Activated CD4-positive, alpha-beta T cell treated with anti-CD3 and anti-CD28 coated beads, Interleukin-2, amount 50 U/mL, for 24 hours (primary cell): ENCODE measurements at regions not wholly inside any gene's neighbourhood (a gene's known extent, or its start where the extent isn't known, plus 50 kb on each side); places are given as distances from the start of the nearest gene placed in this dataset.

Experiments
- DNase-seq, 2 donors: peaks; one replicate each; pipeline ENCODE4 v3.0.0-alpha.2; 2020; ENCODE audit warnings: low read depth in 1 of 2, low spot score in 1 of 2

GRCh38 chr2:22194218-22194617 lies 1070.5 kb downstream of the TDRD15 start:
- no peak for DNase-seq

- DNase-seq = no peak
These were observed 1073.0 kb downstream of the TDRD15 start for GRCh38 chr2:22196806-22197205.

- DNase-seq = no peak
These were observed 1074.9 kb downstream of the TDRD15 start for GRCh38 chr2:22198381-22199283.

- no peak for DNase-seq
These were observed 1076.2 kb downstream of the TDRD15 start for GRCh38 chr2:22199994-22200393.

GRCh38 chr2:22209545-22209944 lies 1085.8 kb downstream of the TDRD15 start:
- DNase-seq = no peak

GRCh38 chr2:22213237-22213636 lies 1089.5 kb downstream of the TDRD15 start:
- DNase-seq = no peak

GRCh38 chr2:22215517-22215916 lies 1091.7 kb downstream of the TDRD15 start:
- no peak for DNase-seq

- DNase-seq = no peak
These were observed 1094.1 kb downstream of the TDRD15 start for GRCh38 chr2:22217881-22218280.

- DNase-seq = no peak
These were observed 1097.2 kb downstream of the TDRD15 start for GRCh38 chr2:22221006-22221405.

GRCh38 chr2:22238967-22239366 lies 1115.2 kb downstream of the TDRD15 start:
- no peak for DNase-seq

- no peak for DNase-seq
These were observed 1123.7 kb downstream of the TDRD15 start for GRCh38 chr2:22247466-22247865.

GRCh38 chr2:22248851-22249250 lies 1125.1 kb downstream of the TDRD15 start:
- DNase-seq = no peak

GRCh38 chr2:22253171-22253570 lies 1129.4 kb downstream of the TDRD15 start:
- DNase-seq = no peak

GRCh38 chr2:22261165-22261564 lies 1123.8 kb upstream of the KLHL29 start:
- no peak for DNase-seq

- no peak for DNase-seq
These were observed 1114.6 kb upstream of the KLHL29 start for GRCh38 chr2:22270341-22270740.

GRCh38 chr2:22273853-22274252 lies 1111.1 kb upstream of the KLHL29 start:
- DNase-seq = no peak

GRCh38 chr2:22274661-22275060 lies 1110.3 kb upstream of the KLHL29 start:
- DNase-seq = no peak

GRCh38 chr2:22276696-22277095 lies 1108.3 kb upstream of the KLHL29 start:
- no peak for DNase-seq

- no peak for DNase-seq
These were observed 1105.4 kb upstream of the KLHL29 start for GRCh38 chr2:22279541-22279940.

GRCh38 chr2:22281033-22281432 lies 1103.9 kb upstream of the KLHL29 start:
- DNase-seq = no peak

GRCh38 chr2:22282220-22282619 lies 1102.8 kb upstream of the KLHL29 start:
- DNase-seq = no peak

- DNase-seq = no peak
These were observed 1102.1 kb upstream of the KLHL29 start for GRCh38 chr2:22282916-22283315.

GRCh38 chr2:22283436-22283835 lies 1101.5 kb upstream of the KLHL29 start:
- no peak for DNase-seq
